ENCODE measurements at regions not wholly inside any gene's neighbourhood (a gene's known extent, or its start where the extent isn't known, plus 50 kb on each side); places are given as distances from the start of the nearest gene placed in this dataset.
A peak's percentile ranks its signal among the peaks of the same experiment; 100 is the strongest.

- no peak for DNase-seq (ENCODE audit: low read depth in 1 of 2, low spot score in 1 of 2)
Observed at GRCh38 chr7:119931230-119931824, 341.6 kb upstream of the KCND2 start.

GRCh38 chr7:119935418-119936025, 337.5 kb upstream of the KCND2 start:
- Histone ChIP-seq H3K27ac (replicated peaks) (no peak overlapping the region), H3K27me3 (ENCODE audit: insufficient read depth, poor library complexity, severe bottlenecking) (no peaks in the 10 kb centered on the region), H3K4me3 (replicated peaks; ENCODE audit: insufficient read depth, low read length) (no peak overlapping the region)
- no peak for DNase-seq (ENCODE audit: low read depth in 1 of 2, low spot score in 1 of 2)
- TF ChIP-seq, protein P1, sequence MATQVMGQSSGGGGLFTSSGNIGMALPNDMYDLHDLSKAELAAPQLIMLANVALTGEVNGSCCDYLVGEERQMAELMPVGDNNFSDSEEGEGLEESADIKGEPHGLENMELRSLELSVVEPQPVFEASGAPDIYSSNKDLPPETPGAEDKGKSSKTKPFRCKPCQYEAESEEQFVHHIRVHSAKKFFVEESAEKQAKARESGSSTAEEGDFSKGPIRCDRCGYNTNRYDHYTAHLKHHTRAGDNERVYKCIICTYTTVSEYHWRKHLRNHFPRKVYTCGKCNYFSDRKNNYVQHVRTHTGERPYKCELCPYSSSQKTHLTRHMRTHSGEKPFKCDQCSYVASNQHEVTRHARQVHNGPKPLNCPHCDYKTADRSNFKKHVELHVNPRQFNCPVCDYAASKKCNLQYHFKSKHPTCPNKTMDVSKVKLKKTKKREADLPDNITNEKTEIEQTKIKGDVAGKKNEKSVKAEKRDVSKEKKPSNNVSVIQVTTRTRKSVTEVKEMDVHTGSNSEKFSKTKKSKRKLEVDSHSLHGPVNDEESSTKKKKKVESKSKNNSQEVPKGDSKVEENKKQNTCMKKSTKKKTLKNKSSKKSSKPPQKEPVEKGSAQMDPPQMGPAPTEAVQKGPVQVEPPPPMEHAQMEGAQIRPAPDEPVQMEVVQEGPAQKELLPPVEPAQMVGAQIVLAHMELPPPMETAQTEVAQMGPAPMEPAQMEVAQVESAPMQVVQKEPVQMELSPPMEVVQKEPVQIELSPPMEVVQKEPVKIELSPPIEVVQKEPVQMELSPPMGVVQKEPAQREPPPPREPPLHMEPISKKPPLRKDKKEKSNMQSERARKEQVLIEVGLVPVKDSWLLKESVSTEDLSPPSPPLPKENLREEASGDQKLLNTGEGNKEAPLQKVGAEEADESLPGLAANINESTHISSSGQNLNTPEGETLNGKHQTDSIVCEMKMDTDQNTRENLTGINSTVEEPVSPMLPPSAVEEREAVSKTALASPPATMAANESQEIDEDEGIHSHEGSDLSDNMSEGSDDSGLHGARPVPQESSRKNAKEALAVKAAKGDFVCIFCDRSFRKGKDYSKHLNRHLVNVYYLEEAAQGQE (IDR thresholded peaks at IDR 0.05; ENCODE audit: insufficient replicate concordance, low read depth), result no peak
- no peak for TF ChIP-seq SPI1 (IDR thresholded peaks at IDR 0.05; ENCODE audit: borderline replicate concordance, low read depth)
- no peak for TF ChIP-seq POLR2AphosphoS5 (IDR thresholded peaks at IDR 0.05; ENCODE audit: low read depth)
- TF ChIP-seq, protein P2, sequence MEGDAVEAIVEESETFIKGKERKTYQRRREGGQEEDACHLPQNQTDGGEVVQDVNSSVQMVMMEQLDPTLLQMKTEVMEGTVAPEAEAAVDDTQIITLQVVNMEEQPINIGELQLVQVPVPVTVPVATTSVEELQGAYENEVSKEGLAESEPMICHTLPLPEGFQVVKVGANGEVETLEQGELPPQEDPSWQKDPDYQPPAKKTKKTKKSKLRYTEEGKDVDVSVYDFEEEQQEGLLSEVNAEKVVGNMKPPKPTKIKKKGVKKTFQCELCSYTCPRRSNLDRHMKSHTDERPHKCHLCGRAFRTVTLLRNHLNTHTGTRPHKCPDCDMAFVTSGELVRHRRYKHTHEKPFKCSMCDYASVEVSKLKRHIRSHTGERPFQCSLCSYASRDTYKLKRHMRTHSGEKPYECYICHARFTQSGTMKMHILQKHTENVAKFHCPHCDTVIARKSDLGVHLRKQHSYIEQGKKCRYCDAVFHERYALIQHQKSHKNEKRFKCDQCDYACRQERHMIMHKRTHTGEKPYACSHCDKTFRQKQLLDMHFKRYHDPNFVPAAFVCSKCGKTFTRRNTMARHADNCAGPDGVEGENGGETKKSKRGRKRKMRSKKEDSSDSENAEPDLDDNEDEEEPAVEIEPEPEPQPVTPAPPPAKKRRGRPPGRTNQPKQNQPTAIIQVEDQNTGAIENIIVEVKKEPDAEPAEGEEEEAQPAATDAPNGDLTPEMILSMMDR (IDR thresholded peaks at IDR 0.05; ENCODE audit: insufficient read depth, low read length), result peak; percentile 6
- TF ChIP-seq GABPA (IDR thresholded peaks at IDR 0.05; ENCODE audit: low read depth), result no peak

More at GRCh38 chr7:119931230-119931824, 341.6 kb upstream of the KCND2 start:
- Histone ChIP-seq H3K4me3 (replicated peaks; ENCODE audit: insufficient read depth, low read length) (no peak overlapping the region), H3K27ac (replicated peaks) (no peak overlapping the region), H3K27me3 (ENCODE audit: insufficient read depth, poor library complexity, severe bottlenecking) (no peaks in the 10 kb centered on the region)
- TF ChIP-seq, protein P2 (IDR thresholded peaks at IDR 0.05; ENCODE audit: insufficient read depth, low read length), result no peak
- TF ChIP-seq POLR2AphosphoS5 (IDR thresholded peaks at IDR 0.05; ENCODE audit: low read depth), result no peak

GRCh38 chr7:119936836-119937235, 336.1 kb upstream of the KCND2 start:
- DNase-seq (ENCODE audit: low read depth in 1 of 2, low spot score in 1 of 2), result no peak
- Histone ChIP-seq H3K27ac (replicated peaks) (no peak overlapping the region), H3K4me3 (replicated peaks; ENCODE audit: insufficient read depth, low read length) (no peak overlapping the region), H3K27me3 (ENCODE audit: insufficient read depth, poor library complexity, severe bottlenecking) (no peaks in the 10 kb centered on the region)
- TF ChIP-seq POLR2AphosphoS5 (IDR thresholded peaks at IDR 0.05; ENCODE audit: low read depth) (no peak), GABPA (IDR thresholded peaks at IDR 0.05; ENCODE audit: low read depth) (no peak), SPI1 (IDR thresholded peaks at IDR 0.05; ENCODE audit: borderline replicate concordance, low read depth) (no peak)
- TF ChIP-seq, protein P2 (IDR thresholded peaks at IDR 0.05; ENCODE audit: insufficient read depth, low read length), result no peak
- TF ChIP-seq, protein P1 (IDR thresholded peaks at IDR 0.05; ENCODE audit: insufficient replicate concordance, low read depth), result no peak
